Adrenal gland (tissue), 9 donors: ENCODE measurements at regions not wholly inside any gene's neighbourhood (a gene's known extent, or its start where the extent isn't known, plus 50 kb on each side); places are given as distances from the start of the nearest gene placed in this dataset.

ENCODE experiments used
- DNase-seq, 7 donors: peaks; one replicate each; pipeline ENCODE4 v3.0.0-alpha.2; 2019 to 2020
- H3K27ac ChIP-seq, 5 donors: fragments of 200-600 bp; sonication (generic) in 4 of 5; 1 replicate in 3 of 5; 2 replicates in 2 of 5; pipeline versions ENCODE4 v1.5.1 to v1.8.0; 2016 to 2020; ENCODE audit warnings: mild to moderate bottlenecking in 1 of 5
- H3K27me3 ChIP-seq: fragments of 200-600 bp; 2 replicates; pipeline ENCODE4 v1.8.0; 2021
- H3K36me3 ChIP-seq, 2 donors: fragments of 200-600 bp; replicated peaks in 1 of 2; 1 replicate in 1 of 2; 2 replicates in 1 of 2; pipeline versions ENCODE4 v1.5.1 to v1.8.0; 2018 to 2022
- H3K4me1 ChIP-seq, 2 donors: fragments of 200-600 bp; replicated peaks in 1 of 2; 1 replicate in 1 of 2; 2 replicates in 1 of 2; pipeline versions ENCODE4 v1.5.1 to v1.8.0; 2018 to 2021
- H3K4me3 ChIP-seq, 4 donors: fragments of 200-600 bp; sonication (generic) in 3 of 4; one replicate each; pipeline ENCODE4 v1.5.1; 2016 to 2018
- H3K9me3 ChIP-seq, 3 donors: fragments of 200-600 bp; sonication (generic) in 1 of 3; replicated peaks in 1 of 3; 1 replicate in 2 of 3; 2 replicates in 1 of 3; pipeline versions ENCODE4 v1.5.1 to v1.8.0; 2016 to 2021
- CTCF ChIP-seq, 6 experiments: fragments of 450-650 bp in 4 of 6; fragments of 200-600 bp in 2 of 6; sonication (generic) in 1 of 6; IDR thresholded peaks; 1 replicate in 5 of 6; 2 replicates in 1 of 6; pipeline versions ENCODE4 v1.5.1 to v1.8.0; 2016 to 2021; ENCODE audit warnings: antibody characterized with exemption in 6 of 6, mild to moderate bottlenecking in 2 of 6, moderate library complexity in 1 of 6
- POLR2A ChIP-seq, 2 donors: fragments of 450-650 bp; IDR thresholded peaks; one replicate each; pipeline ENCODE4 v1.6.1; 2017; ENCODE audit warnings: antibody characterized with exemption in 2 of 2, mild to moderate bottlenecking in 2 of 2, moderate library complexity in 1 of 2
- WGBS, 4 donors: extraction: QIAGEN DNeasy Blood & Tissue Kit in 2 of 4; methylation state at CpG; one replicate each; pipeline versions ENCODE4 v1.1.5 to v1.1.7; 2013 to 2017; 5-methylcytosine and 5-hydroxymethylcytosine counted together
- intact Hi-C, 2 donors: fragments of 100-400 bp; cut with DNase I; formaldehyde crosslinking; loops; one replicate each; pipeline versions ENCODE4 v1.14.1 to v1.15.0; 2022 to 2023
- donor health status: healthy with polysubstance abuse.
- donor health status: Bipolar disorder and iron deficiency.
- donor health status: DM: yes; HTN: yes; CAD: no.
- donor health status: DM: no; HTN: no; CAD: no.
- donor health status: DM: no; HTN: no; CAD: no.

DNA sequence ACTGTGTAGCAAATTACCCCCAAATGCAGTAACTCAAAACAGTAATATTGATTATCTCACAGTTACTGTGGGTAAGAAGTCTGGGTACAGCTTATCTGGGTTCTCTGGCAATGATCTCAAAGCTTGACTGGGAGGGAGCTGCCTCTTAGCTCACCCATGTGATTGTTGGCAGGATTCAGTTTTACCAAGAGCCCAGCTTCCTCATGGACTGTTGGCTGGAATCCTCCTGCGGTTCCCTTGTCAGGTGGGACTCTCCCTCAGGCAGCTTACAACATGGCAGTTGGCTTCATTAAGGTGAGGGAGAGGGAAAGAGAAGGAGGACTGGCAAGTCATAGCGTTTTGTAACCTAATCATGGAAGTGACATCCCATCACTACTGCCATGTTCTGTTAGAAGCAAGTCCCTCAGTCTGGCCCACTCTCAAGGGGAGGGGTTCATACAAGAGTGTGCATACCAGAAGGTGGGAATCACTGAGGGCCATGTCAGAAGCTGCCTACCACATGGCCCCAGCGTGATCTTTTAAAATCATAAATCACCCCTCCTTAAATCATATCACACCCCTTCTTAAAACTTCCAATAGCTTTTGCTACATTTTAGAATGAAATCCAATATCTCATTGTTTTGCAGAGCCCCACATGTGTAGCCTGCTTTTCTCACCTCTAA is 108.1 kb downstream of the OLFM4 start:
- Histone ChIP-seq H3K4me3 (no peak overlapping the region), H3K27ac (no peak overlapping the region), H3K9me3 (no peaks in the 10 kb centered on the region), H3K4me1 (no peaks in the 10 kb centered on the region), H3K36me3 (no peaks in the 10 kb centered on the region), H3K27me3 (no peaks in the 10 kb centered on the region)
- intact Hi-C loops: no loop called here
- TF ChIP-seq POLR2A (IDR thresholded peaks at IDR 0.05) (no peak), CTCF (IDR thresholded peaks at IDR 0.05) (no peak)
- DNase-seq: no peak
- 60 to 74% (median 72%) methylated on average over 3 of the region's 3 CpGs for WGBS, 4 donors

GRCh38 chr13:53137779-53138178 is 109.2 kb downstream of the OLFM4 start:
- no peaks in the 10 kb centered on the region for H3K27me3 ChIP-seq
- TF ChIP-seq CTCF (IDR thresholded peaks at IDR 0.05): no peak
- no peak for TF ChIP-seq POLR2A (IDR thresholded peaks at IDR 0.05)
- DNase-seq: no peak
- H3K9me3 ChIP-seq: no peaks in the 10 kb centered on the region
- no peak overlapping the region for H3K4me3 ChIP-seq
- no peaks in the 10 kb centered on the region for H3K4me1 ChIP-seq
- H3K27ac ChIP-seq: peak overlapping the region in 1 of 5 donors; percentile 61
- 23 to 52% (median 37%) methylated on average over 1 of the region's 1 CpG for WGBS, 4 donors
- intact Hi-C loops: no loop called here
- no peaks in the 10 kb centered on the region for H3K36me3 ChIP-seq

- H3K9me3 ChIP-seq: no peaks in the 10 kb centered on the region
Measured at GRCh38 chr13:53138376-53139036, 109.9 kb downstream of the OLFM4 start.

DNA sequence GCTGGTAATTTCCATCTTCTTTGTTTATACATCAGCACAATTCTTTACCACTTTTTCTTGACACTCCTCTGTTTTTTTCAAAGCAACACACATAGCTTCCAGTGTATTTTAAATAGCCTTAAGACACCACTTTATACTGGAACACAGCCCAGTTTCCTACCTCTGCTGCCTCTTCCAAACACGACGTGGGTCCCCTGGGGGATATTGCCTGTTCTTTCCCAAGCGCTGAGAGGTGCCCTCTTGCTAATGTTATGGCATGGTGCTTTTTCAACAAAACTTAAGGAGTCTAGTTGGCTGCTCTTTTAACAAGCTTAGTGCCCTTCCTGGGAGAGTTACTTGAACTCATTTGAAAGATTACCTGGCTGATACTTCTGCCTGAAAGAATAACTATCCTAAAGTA is 112.7 kb downstream of the OLFM4 start:
- H3K27ac ChIP-seq: no peak overlapping the region
- WGBS, 4 donors: 53 to 62% (median 56%) methylated on average over 3 of the region's 3 CpGs

More at GRCh38 chr13:53138376-53139036, 109.9 kb downstream of the OLFM4 start:
- WGBS, 4 donors: 71 to 77% (median 72%) methylated on average over 14 of the region's 14 CpGs
- Histone ChIP-seq H3K4me1 (no peaks in the 10 kb centered on the region), H3K4me3 (no peak overlapping the region), H3K27me3 (no peaks in the 10 kb centered on the region), H3K27ac (peak overlapping the region in 1 of 5 donors; percentile 61), H3K36me3 (no peaks in the 10 kb centered on the region)
- peak in 3 of 7 donors; percentile 3 to 58 (median 20) for DNase-seq
- no peak for TF ChIP-seq CTCF (IDR thresholded peaks at IDR 0.05)
- TF ChIP-seq POLR2A (IDR thresholded peaks at IDR 0.05): no peak
- intact Hi-C loops: no loop called here

More for the DNA sequence above, 112.7 kb downstream of the OLFM4 start:
- no peak for DNase-seq
- intact Hi-C loops: no loop called here
- Histone ChIP-seq H3K9me3 (no peaks in the 10 kb centered on the region), H3K4me1 (no peaks in the 10 kb centered on the region), H3K27me3 (peaks cover 3% of the 10 kb centered on the region), H3K36me3 (no peaks in the 10 kb centered on the region), H3K4me3 (no peak overlapping the region)
- no peak for TF ChIP-seq CTCF (IDR thresholded peaks at IDR 0.05)
- TF ChIP-seq POLR2A (IDR thresholded peaks at IDR 0.05): no peak
